ENCODE measurements at regions not wholly inside any gene's neighbourhood (a gene's known extent, or its start where the extent isn't known, plus 50 kb on each side); places are given as distances from the start of the nearest gene placed in this dataset.
A peak's percentile ranks its signal among the peaks of the same experiment; 100 is the strongest.

GRCh38 chr5:73274881-73275663, 102.1 kb downstream of the TMEM174 start:
- Histone ChIP-seq H3K27ac (ENCODE audit: control insufficient read depth, insufficient read depth, low read length) (no peak overlapping the region), H3K4me1 (ENCODE audit: control insufficient read depth, extremely low read depth, insufficient read depth, low read length) (peaks cover 15% of the 10 kb centered on the region), H4K20me1 (ENCODE audit: control insufficient read depth, extremely low read depth, insufficient read depth, low read length) (no peaks in the 10 kb centered on the region), H3K27me3 (ENCODE audit: control insufficient read depth, extremely low read depth, insufficient read depth, low read length) (no peaks in the 10 kb centered on the region), H3K9me1 (ENCODE audit: control insufficient read depth, extremely low read depth, insufficient read depth, low read length) (no peaks in the 10 kb centered on the region), H3K79me2 (ENCODE audit: control insufficient read depth, insufficient read depth, low read length) (no peaks in the 10 kb centered on the region), H3K4me2 (ENCODE audit: control insufficient read depth, extremely low read depth, insufficient read depth, low read depth, low read length) (no peak overlapping the region), H3K9me3 (ENCODE audit: control insufficient read depth, low read depth, low read length) (no peaks in the 10 kb centered on the region), H3K9ac (ENCODE audit: control insufficient read depth, extremely low read depth, insufficient read depth, low read length) (no peak overlapping the region), H2AFZ (ENCODE audit: control insufficient read depth, low read length) (peak overlapping the region; percentile 46), H3K36me3 (ENCODE audit: control insufficient read depth in 2 of 2, extremely low read depth in 1 of 2, insufficient read depth in 2 of 2, low read length in 2 of 2) (no peaks in the 10 kb centered on the region), H3K4me3 (ENCODE audit: control insufficient read depth in 2 of 3, extremely low read depth in 1 of 3, insufficient read depth in 2 of 3, low read depth in 1 of 3, low read length in 3 of 3) (no peak overlapping the region)
- dilution Hi-C loops (cut with MboI; ENCODE audit: extremely low pct_ligation_motif_present, low sequenced_read_pairs) = no loop called here
- FAIRE-seq = peak; percentile 55
- DNase-seq (ENCODE audit: low read depth, low spot score) = no peak
- TF ChIP-seq CTCF (optimal IDR thresholded peaks at IDR 0.05 in 1 of 3, IDR thresholded peaks at IDR 0.05 in 1 of 3, conservative IDR thresholded peaks at IDR 0.05 in 1 of 3; ENCODE audit: extremely low read depth in 1 of 3, insufficient read depth in 2 of 3, low read length in 3 of 3) (no peak), EZH2 (IDR thresholded peaks at IDR 0.05; ENCODE audit: low read length) (peak; percentile 14)

- H2AFZ ChIP-seq (ENCODE audit: control insufficient read depth, low read length) = no peak overlapping the region
- dilution Hi-C loops (cut with MboI; ENCODE audit: extremely low pct_ligation_motif_present, low sequenced_read_pairs) = no loop called here
- H3K4me3 ChIP-seq (ENCODE audit: control insufficient read depth in 2 of 3, extremely low read depth in 1 of 3, insufficient read depth in 2 of 3, low read depth in 1 of 3, low read length in 3 of 3) = no peak overlapping the region
- H3K27ac ChIP-seq (ENCODE audit: control insufficient read depth, insufficient read depth, low read length) = no peak overlapping the region
- no peak overlapping the region for H3K9ac ChIP-seq (ENCODE audit: control insufficient read depth, extremely low read depth, insufficient read depth, low read length)
- H3K79me2 ChIP-seq (ENCODE audit: control insufficient read depth, insufficient read depth, low read length) = no peaks in the 10 kb centered on the region
- no peaks in the 10 kb centered on the region for H3K9me1 ChIP-seq (ENCODE audit: control insufficient read depth, extremely low read depth, insufficient read depth, low read length)
- no peak for FAIRE-seq
- H3K27me3 ChIP-seq (ENCODE audit: control insufficient read depth, extremely low read depth, insufficient read depth, low read length) = no peaks in the 10 kb centered on the region
- DNase-seq (ENCODE audit: low read depth, low spot score) = no peak
- H3K4me2 ChIP-seq (ENCODE audit: control insufficient read depth, extremely low read depth, insufficient read depth, low read depth, low read length) = no peak overlapping the region
- H4K20me1 ChIP-seq (ENCODE audit: control insufficient read depth, extremely low read depth, insufficient read depth, low read length) = no peaks in the 10 kb centered on the region
- no peaks in the 10 kb centered on the region for H3K36me3 ChIP-seq (ENCODE audit: control insufficient read depth in 2 of 2, extremely low read depth in 1 of 2, insufficient read depth in 2 of 2, low read length in 2 of 2)
- H3K9me3 ChIP-seq (ENCODE audit: control insufficient read depth, low read depth, low read length) = no peaks in the 10 kb centered on the region
- H3K4me1 ChIP-seq (ENCODE audit: control insufficient read depth, extremely low read depth, insufficient read depth, low read length) = peaks cover 15% of the 10 kb centered on the region
- no peak for TF ChIP-seq CTCF (optimal IDR thresholded peaks at IDR 0.05 in 1 of 3, IDR thresholded peaks at IDR 0.05 in 1 of 3, conservative IDR thresholded peaks at IDR 0.05 in 1 of 3; ENCODE audit: extremely low read depth in 1 of 3, insufficient read depth in 2 of 3, low read length in 3 of 3)
Observed at GRCh38 chr5:73274121-73274520, 101.1 kb downstream of the TMEM174 start.
